OCI-LY7 (cell line): ENCODE measurements at regions not wholly inside any gene's neighbourhood (a gene's known extent, or its start where the extent isn't known, plus 50 kb on each side); places are given as distances from the start of the nearest gene placed in this dataset.
"Not testable (repeated sequence)": the region's sequence is repeated elsewhere in the genome, so short reads cannot be mapped to it uniquely, and the experiment has no call there.

Experiments
- BruUV-seq: library from RNA; stranded (reverse); fragments of 400-500 nt; replicated peaks from 2 replicates; lab custom pipeline; 2021; lab: Mats Ljungman, UMichigan
- CTCF ChIA-PET: fragments of 300-600 bp; sonication (Branson Sonifier 250); formaldehyde crosslinking; loops from one replicate; lab custom pipeline; 2022; ENCODE audit warnings: antibody characterized with exemption; ENCODE audit not compliant: unreplicated experiment; lab: Charles Lee
- POLR2A ChIA-PET: fragments of 300-600 bp; sonication (Branson Sonifier 250); formaldehyde crosslinking; loops from one replicate; lab custom pipeline; 2022; ENCODE audit warnings: antibody characterized with exemption; lab: Charles Lee
- DNase-seq: peaks from one replicate; pipeline ENCODE4 v3.0.0-alpha.2; 2015; ENCODE audit warnings: low spot score
- H2AFZ ChIP-seq: fragments of 200-600 bp; sonication (generic), shearing (Covaris generic); 2 replicates; pipeline ENCODE4 v1.6.1; 2014; ENCODE audit warnings: mild to moderate bottlenecking, antibody characterized with exemption, low read length, moderate library complexity
- H3K27ac ChIP-seq: fragments of 200-600 bp; sonication (generic); 2 replicates; pipeline ENCODE4 v1.5.1; 2014; ENCODE audit warnings: mixed run types, low read depth, mild to moderate bottlenecking, moderate library complexity, low read length, inconsistent platforms; ENCODE audit not compliant: poor library complexity, severe bottlenecking
- H3K36me3 ChIP-seq: fragments of 200-600 bp; sonication (generic); 2 replicates; pipeline ENCODE4 v1.6.1; 2014; ENCODE audit warnings: mild to moderate bottlenecking, antibody characterized with exemption, low read length, moderate library complexity, mixed read lengths; ENCODE audit not compliant: insufficient read depth
- H3K4me1 ChIP-seq: fragments of 200-600 bp; sonication (generic); 2 replicates; pipeline ENCODE4 v1.5.1; 2014; ENCODE audit warnings: mild to moderate bottlenecking, low read length; ENCODE audit not compliant: insufficient read depth, poor library complexity, severe bottlenecking
- H3K4me2 ChIP-seq: fragments of 200-600 bp; sonication (generic); 2 replicates; pipeline ENCODE4 v1.6.1; 2014; ENCODE audit warnings: mild to moderate bottlenecking, low read length
- H3K4me3 ChIP-seq: fragments of 200-600 bp; sonication (generic); 2 replicates; pipeline ENCODE4 v1.5.1; 2014; ENCODE audit warnings: mild to moderate bottlenecking, low read depth, low read length; ENCODE audit not compliant: poor library complexity, severe bottlenecking
- H3K79me2 ChIP-seq: fragments of 200-600 bp; sonication (generic); 2 replicates; pipeline ENCODE4 v1.6.1; 2016; ENCODE audit warnings: low read depth, mild to moderate bottlenecking, low read length, moderate library complexity, mixed read lengths; ENCODE audit not compliant: insufficient read depth
- H3K9me2 ChIP-seq: fragments of 200-600 bp; sonication (generic); 2 replicates; pipeline ENCODE4 v1.6.1; 2016; ENCODE audit warnings: mild to moderate bottlenecking, low read length, mixed read lengths; ENCODE audit not compliant: insufficient read depth
- H3K9me3 ChIP-seq: fragments of 200-600 bp; sonication (generic); 2 replicates; pipeline ENCODE4 v1.6.1; 2014; ENCODE audit warnings: mild to moderate bottlenecking, mixed run types, low read length, mixed read lengths
- H4K20me1 ChIP-seq: fragments of 200-600 bp; sonication (generic); 2 replicates; pipeline ENCODE4 v1.6.1; 2014; ENCODE audit warnings: mild to moderate bottlenecking, antibody characterized with exemption, low read length, moderate library complexity, mixed read lengths; ENCODE audit not compliant: insufficient read depth
- EZH2phosphoT487 ChIP-seq: fragments of 200-600 bp; sonication (generic); IDR thresholded peaks from 2 replicates; pipeline ENCODE4 v1.6.1; 2018; ENCODE audit warnings: low read depth, borderline replicate concordance, mild to moderate bottlenecking, mixed run types, antibody characterized with exemption, low read length, moderate library complexity, mixed read lengths
- intact Hi-C: fragments of 100-400 bp; cut with micrococcal nuclease; formaldehyde crosslinking; loops from one replicate; pipeline ENCODE4 v1.10.0; 2022; ENCODE audit not compliant: unreplicated experiment
- TF ChIP-seq, protein P1 (sequence below): fragments of 200-600 bp; sonication (generic); conservative IDR thresholded peaks from 2 replicates; pipeline ENCODE4 v1.5.1; 2014; ENCODE audit warnings: mild to moderate bottlenecking, antibody characterized with exemption, low read length, moderate library complexity, mixed read lengths

DNA sequence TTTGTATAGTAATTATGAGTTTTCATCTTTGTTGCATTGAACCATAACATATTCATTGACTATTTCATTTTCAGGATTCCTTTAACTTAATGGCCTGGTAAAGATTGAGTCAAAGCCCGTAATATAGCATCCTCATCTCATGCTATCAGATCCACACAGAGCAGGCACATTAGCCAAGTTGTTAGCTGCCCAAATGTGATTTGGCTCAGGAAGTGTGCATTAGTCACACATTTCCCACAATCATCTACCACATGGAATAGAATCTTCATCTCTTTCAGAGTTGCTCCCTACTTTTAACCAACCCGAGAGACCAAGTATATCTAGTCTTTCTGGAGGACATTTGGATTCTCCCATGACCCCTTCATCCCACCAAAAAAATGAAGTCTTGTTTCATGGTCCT lies 481.0 kb upstream of the PTGER4 start:
- no peaks in the 10 kb centered on the region for H3K9me2 ChIP-seq
- no peaks in the 10 kb centered on the region for H4K20me1 ChIP-seq
- ChIA-PET POLR2A (interaction anchor here (1.0 kb wide), 1 partner anchor 11 kb away, joined by 4 read pairs; no protein-coding TSS in a partner anchor), CTCF (no interaction called here)
- no peak overlapping the region for H2AFZ ChIP-seq
- H3K4me1 ChIP-seq, result no peaks in the 10 kb centered on the region
- H3K36me3 ChIP-seq, result no peaks in the 10 kb centered on the region
- intact Hi-C loops, result no loop called here
- H3K27ac ChIP-seq, result no peak overlapping the region
- H3K4me3 ChIP-seq, result no peak overlapping the region
- no TSS peak for BruUV-seq
- no peaks in the 10 kb centered on the region for H3K9me3 ChIP-seq
- DNase-seq, result no peak
- H3K4me2 ChIP-seq, result no peak overlapping the region
- TF ChIP-seq EZH2phosphoT487, result no peak
- TF ChIP-seq, protein P1, sequence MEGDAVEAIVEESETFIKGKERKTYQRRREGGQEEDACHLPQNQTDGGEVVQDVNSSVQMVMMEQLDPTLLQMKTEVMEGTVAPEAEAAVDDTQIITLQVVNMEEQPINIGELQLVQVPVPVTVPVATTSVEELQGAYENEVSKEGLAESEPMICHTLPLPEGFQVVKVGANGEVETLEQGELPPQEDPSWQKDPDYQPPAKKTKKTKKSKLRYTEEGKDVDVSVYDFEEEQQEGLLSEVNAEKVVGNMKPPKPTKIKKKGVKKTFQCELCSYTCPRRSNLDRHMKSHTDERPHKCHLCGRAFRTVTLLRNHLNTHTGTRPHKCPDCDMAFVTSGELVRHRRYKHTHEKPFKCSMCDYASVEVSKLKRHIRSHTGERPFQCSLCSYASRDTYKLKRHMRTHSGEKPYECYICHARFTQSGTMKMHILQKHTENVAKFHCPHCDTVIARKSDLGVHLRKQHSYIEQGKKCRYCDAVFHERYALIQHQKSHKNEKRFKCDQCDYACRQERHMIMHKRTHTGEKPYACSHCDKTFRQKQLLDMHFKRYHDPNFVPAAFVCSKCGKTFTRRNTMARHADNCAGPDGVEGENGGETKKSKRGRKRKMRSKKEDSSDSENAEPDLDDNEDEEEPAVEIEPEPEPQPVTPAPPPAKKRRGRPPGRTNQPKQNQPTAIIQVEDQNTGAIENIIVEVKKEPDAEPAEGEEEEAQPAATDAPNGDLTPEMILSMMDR, result no peak
- H3K79me2 ChIP-seq, result no peaks in the 10 kb centered on the region

DNA sequence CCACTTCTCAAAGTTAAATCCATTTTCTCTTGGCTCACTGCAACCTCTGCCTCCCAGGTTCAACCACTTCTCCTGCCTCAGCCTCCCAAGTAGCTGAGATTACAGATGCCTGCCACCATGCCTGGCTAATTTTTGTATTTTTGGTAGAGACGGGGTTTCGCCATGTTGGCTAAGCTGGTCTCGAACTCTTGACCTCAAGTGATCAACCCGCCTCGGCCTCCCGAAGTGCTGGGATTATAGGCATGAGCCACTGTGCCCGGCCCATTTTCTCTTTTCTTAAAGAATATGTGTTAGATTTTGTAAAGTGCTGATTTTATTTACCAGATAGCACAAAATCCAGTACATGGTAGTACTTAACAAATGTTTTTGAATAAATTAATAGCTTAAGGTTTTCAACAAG lies 484.1 kb upstream of the PTGER4 start:
- POLR2A ChIA-PET, result interaction anchor here (0.7 kb wide), 2 partner anchors 16 to 156 kb away, joined by 3 read pairs; no protein-coding TSS in a partner anchor
- intact Hi-C loops, CTCF ChIA-PET: not testable (repeated sequence)

DNA sequence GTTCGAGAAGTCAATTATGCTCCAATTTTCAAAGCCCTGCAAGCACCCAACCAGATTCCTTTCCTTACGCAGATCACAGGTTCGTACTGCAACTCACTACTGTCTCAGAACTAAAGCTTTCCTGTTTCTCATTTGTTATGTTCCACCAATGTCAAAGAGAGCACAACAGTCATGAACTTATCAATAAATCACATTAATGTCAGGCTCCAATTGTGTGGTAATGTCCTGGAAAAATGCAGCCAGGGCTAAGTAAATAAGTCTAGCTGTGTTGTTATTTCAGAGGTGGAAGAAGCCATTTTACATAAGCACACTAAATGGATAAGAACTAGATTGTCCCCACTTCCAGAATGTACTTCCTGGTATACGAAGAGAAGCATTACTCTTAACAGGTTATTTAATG lies 488.6 kb upstream of the PTGER4 start:
- CTCF ChIA-PET, result no interaction called here
- H3K36me3 ChIP-seq, result no peaks in the 10 kb centered on the region
- no peaks in the 10 kb centered on the region for H3K4me1 ChIP-seq
- no peaks in the 10 kb centered on the region for H3K9me2 ChIP-seq
- TF ChIP-seq, protein P1, result no peak
- TF ChIP-seq EZH2phosphoT487, result no peak
- no peak for DNase-seq
- H3K79me2 ChIP-seq, result no peaks in the 10 kb centered on the region
- H4K20me1 ChIP-seq, result no peaks in the 10 kb centered on the region
- no TSS peak for BruUV-seq
- no peaks in the 10 kb centered on the region for H3K9me3 ChIP-seq
- intact Hi-C loops, result no loop called here
- no peak overlapping the region for H3K27ac ChIP-seq
- H3K4me2 ChIP-seq, result no peak overlapping the region
- no peak overlapping the region for H3K4me3 ChIP-seq
- no peak overlapping the region for H2AFZ ChIP-seq
- POLR2A ChIA-PET, result no interaction called here

More for the DNA sequence above, 484.1 kb upstream of the PTGER4 start:
- not testable (repeated sequence) for H3K4me2 ChIP-seq, H3K36me3 ChIP-seq, H3K9me3 ChIP-seq, H3K27ac ChIP-seq, H3K9me2 ChIP-seq, H2AFZ ChIP-seq, H3K4me1 ChIP-seq, BruUV-seq, H4K20me1 ChIP-seq, H3K4me3 ChIP-seq, DNase-seq, H3K79me2 ChIP-seq
